T-helper 17 cell (primary cell): ENCODE measurements at regions not wholly inside any gene's neighbourhood (a gene's known extent, or its start where the extent isn't known, plus 50 kb on each side); places are given as distances from the start of the nearest gene placed in this dataset.

Source experiments
- ATAC-seq: fragments of 150-1000 bp; cut with Tn5 transposase; 2 replicates; pipeline ENCODE4 v1.10.0; 2021; ENCODE audit warnings: mild to moderate bottlenecking, moderate library complexity
- DNase-seq, 3 donors: peaks; one replicate each; pipeline versions ENCODE4 v3.0.0 to v3.0.0-alpha.2; 2020 to 2021
- H3K9me3 ChIP-seq: one replicate; pipeline ENCODE4 v1.7.0; 2013; ENCODE audit warnings: low read length, mild to moderate bottlenecking; ENCODE audit not compliant: control insufficient read depth, poor library complexity, severe bottlenecking
- H3K27ac Mint-ChIP-seq: one replicate; pipeline ENCODE4 v1.8.0; 2022; ENCODE audit warnings: mild to moderate bottlenecking, moderate library complexity, mixed read lengths
- H3K27me3 Mint-ChIP-seq: one replicate; pipeline ENCODE4 v1.8.0; 2022; ENCODE audit warnings: mixed read lengths
- H3K36me3 Mint-ChIP-seq: one replicate; pipeline ENCODE4 v1.8.0; 2022; ENCODE audit warnings: low read depth, mixed read lengths
- H3K4me1 Mint-ChIP-seq: one replicate; pipeline ENCODE4 v1.8.0; 2022; ENCODE audit warnings: mild to moderate bottlenecking, mixed read lengths
- H3K4me3 Mint-ChIP-seq: one replicate; pipeline ENCODE4 v1.8.0; 2022; ENCODE audit warnings: mild to moderate bottlenecking, moderate library complexity, mixed read lengths

DNA sequence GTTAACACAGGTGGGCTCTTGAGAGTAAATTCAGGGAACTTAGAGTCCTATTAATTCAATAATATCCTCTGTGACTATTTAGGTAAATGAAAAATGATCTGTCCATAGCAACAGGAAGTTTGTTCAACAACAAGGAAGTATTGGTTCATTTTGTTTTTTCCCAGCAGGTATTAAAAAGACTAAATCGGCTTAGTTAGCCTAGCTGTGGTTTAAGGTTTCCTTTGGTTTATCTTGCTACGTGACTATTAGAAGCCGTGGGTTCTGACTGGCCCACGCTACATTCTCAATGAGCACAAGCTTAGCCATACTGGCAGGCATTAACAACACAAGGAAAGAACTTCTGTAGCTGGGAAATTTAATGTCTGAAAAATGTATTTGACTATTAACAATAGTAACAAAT, 168.8 kb upstream of the HS3ST1 start:
- H3K9me3 ChIP-seq, result no peaks in the 10 kb centered on the region
- ATAC-seq (no peak), DNase-seq (no peak)
- Mint-ChIP-seq H3K36me3 (no peaks in the 10 kb centered on the region), H3K27me3 (peaks cover 11% of the 10 kb centered on the region), H3K4me1 (no peaks in the 10 kb centered on the region), H3K4me3 (no peak overlapping the region), H3K27ac (no peak overlapping the region)

DNA sequence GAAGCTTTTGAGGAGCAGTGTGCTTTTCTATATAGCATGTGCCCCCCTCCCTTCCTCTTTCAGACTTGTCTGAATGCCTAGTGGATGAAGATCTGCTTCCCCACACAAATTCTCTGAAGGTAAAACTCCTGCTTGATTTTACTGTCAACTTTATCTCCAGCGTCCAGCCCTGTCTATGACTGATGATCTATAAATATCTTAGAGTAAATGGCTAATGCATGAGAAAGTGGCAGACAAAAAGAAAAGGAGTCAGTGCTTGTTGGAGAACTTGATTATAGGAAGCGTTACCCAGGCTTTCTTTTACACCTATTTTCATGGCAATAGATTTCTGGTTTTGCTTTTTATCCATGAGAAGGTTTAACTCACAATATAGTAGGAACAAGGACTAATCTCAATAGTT, 168.3 kb upstream of the HS3ST1 start:
- ATAC-seq, result no peak
- H3K27me3 Mint-ChIP-seq, result peaks cover 11% of the 10 kb centered on the region
- DNase-seq, result no peak
- no peaks in the 10 kb centered on the region for H3K9me3 ChIP-seq
- no peaks in the 10 kb centered on the region for H3K36me3 Mint-ChIP-seq
- no peak overlapping the region for H3K4me3 Mint-ChIP-seq
- no peaks in the 10 kb centered on the region for H3K4me1 Mint-ChIP-seq
- no peak overlapping the region for H3K27ac Mint-ChIP-seq

DNA sequence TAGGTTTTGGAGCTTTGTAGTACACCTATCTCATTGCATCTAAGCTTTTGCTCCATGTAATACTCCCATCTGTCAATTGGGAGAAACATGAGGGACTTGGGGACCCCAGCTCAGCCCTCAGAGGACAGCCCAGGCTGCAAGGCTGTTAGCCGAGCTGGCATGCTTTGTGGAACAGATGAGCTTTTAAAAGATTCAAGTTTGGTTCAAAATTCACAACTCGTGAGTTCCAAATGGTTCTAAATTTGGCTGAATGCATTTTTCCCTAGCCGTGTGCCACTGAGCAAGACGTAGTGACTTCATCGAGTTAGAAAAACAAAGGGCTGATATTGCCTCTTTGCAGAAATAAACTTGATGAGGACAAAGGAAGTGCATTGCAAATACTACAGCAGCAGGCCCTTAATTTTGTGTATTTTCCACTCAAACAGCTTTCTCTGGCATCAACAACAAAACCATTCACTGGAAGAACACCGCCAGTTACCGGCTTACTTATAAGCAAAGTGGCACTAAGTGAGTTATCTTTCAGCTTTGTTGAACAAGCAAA, 165.0 kb upstream of the HS3ST1 start:
- Mint-ChIP-seq H3K36me3 (no peaks in the 10 kb centered on the region), H3K4me1 (no peaks in the 10 kb centered on the region), H3K27me3 (peaks cover 3% of the 10 kb centered on the region), H3K27ac (no peak overlapping the region), H3K4me3 (no peak overlapping the region)
- no peaks in the 10 kb centered on the region for H3K9me3 ChIP-seq
- ATAC-seq, result no peak
- DNase-seq, result no peak

DNA sequence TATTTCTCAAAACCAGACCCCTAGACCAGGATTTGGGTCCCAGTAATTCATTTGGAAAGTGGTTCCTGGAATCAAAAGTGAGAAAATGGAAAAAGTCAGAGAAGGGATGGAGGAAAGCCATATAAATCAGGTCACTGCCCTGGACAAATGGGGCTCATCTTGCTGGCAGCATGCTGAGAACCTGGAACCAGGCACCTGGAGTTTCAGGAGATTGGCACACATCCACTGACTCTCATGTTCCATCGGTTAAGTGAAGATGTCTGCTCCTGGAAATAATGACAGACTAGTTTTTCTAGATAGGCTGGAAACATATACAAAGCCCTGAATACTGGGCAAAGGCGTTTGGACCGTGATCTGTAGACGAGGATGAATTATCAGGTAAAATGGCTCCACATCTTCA, 163.6 kb upstream of the HS3ST1 start:
- ATAC-seq (no peak), DNase-seq (no peak)
- Mint-ChIP-seq H3K36me3 (no peaks in the 10 kb centered on the region), H3K4me3 (no peak overlapping the region), H3K27ac (no peak overlapping the region), H3K4me1 (no peaks in the 10 kb centered on the region), H3K27me3 (no peaks in the 10 kb centered on the region)
- no peaks in the 10 kb centered on the region for H3K9me3 ChIP-seq

DNA sequence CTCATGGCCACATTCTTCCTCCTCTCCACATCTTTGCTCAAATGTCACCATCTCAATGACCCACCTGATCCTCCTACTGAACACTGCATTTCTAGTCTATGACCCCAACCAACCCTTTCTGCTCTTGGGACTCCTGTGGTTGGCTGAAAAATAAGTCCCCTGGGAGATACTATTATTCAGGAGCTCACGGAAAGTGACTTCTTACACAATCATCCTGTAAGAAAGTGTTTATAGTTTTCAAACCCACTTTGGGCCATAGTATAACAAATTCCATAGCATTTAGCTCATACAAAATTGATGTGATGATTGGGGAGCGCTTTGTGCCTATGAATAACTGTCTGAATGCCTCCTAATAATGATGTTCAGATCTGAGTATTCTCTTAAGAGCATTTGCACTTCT, 161.4 kb upstream of the HS3ST1 start:
- Mint-ChIP-seq H3K27me3 (no peaks in the 10 kb centered on the region), H3K4me1 (no peaks in the 10 kb centered on the region), H3K4me3 (no peak overlapping the region), H3K27ac (no peak overlapping the region), H3K36me3 (no peaks in the 10 kb centered on the region)
- no peaks in the 10 kb centered on the region for H3K9me3 ChIP-seq
- DNase-seq (no peak), ATAC-seq (no peak)

DNA sequence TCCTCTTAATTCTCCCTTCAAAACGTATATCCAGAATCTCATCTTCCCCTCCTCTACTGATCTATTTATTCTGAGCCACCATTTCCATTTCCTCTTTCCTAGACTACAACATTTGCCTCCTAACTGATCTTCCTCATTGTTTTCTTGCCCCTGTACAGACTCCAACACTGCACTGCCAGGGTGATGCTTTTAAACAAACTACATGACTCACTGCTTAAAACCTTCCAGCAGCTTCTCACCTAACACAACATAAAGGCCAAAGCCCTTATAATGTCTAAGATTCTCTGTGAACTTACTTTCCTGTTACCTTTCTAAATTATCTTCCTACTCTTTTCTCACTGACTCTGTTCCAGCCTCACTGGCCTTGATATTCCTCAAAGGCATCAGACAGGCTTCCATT, 161.0 kb upstream of the HS3ST1 start:
- no peak overlapping the region for H3K27ac Mint-ChIP-seq
- no peak for DNase-seq

DNA sequence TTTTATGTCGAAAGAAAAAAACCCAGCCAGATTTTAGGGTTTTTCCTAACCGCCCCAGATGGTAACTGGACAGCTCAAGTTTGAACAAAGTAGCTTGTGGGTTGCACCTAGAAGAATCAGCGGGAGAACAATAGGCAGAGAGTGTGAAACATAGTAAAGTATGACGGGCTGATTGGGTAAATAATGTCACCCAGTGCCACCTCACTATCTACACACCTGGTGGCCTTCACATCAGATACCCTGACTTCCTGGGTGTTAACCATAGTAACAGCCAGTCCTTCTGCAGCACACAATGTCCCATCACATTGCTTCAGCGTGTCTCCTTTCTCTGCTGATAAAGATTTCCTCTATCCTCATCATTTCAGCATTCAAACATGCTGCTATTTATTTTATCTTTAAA, 159.1 kb upstream of the HS3ST1 start:
- Mint-ChIP-seq H3K27me3 (no peaks in the 10 kb centered on the region), H3K4me1 (no peaks in the 10 kb centered on the region), H3K36me3 (no peaks in the 10 kb centered on the region), H3K4me3 (no peak overlapping the region), H3K27ac (no peak overlapping the region)
- no peaks in the 10 kb centered on the region for H3K9me3 ChIP-seq
- ATAC-seq (no peak), DNase-seq (no peak)

More for the DNA sequence above, 161.0 kb upstream of the HS3ST1 start:
- H3K9me3 ChIP-seq, result no peaks in the 10 kb centered on the region
- ATAC-seq, result no peak
- H3K36me3 Mint-ChIP-seq, result no peaks in the 10 kb centered on the region
- H3K27me3 Mint-ChIP-seq, result no peaks in the 10 kb centered on the region
- H3K4me1 Mint-ChIP-seq, result no peaks in the 10 kb centered on the region
- no peak overlapping the region for H3K4me3 Mint-ChIP-seq

DNA sequence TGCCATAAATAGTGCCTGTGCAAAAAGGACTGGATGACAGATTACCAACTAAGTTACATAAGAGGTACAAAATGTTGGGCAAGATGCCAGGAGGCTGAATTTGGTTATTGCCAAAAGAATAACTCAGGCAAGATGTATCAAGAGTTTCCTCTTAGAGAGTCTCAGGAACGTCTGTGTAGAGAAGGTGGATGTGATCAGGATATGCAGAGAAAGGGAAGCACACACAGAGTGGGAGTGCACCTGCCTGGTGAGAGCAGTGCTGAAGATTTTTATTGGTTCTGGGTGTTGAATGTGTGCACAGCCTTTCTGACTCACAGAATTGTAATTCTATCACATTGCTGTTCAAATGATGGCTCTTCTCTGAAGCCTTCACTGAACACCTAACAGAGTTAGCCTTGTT, 156.8 kb upstream of the HS3ST1 start:
- no peaks in the 10 kb centered on the region for H3K36me3 Mint-ChIP-seq
- ATAC-seq (no peak), DNase-seq (no peak)
- no peaks in the 10 kb centered on the region for H3K4me1 Mint-ChIP-seq
- no peaks in the 10 kb centered on the region for H3K27me3 Mint-ChIP-seq
- H3K27ac Mint-ChIP-seq, result no peak overlapping the region
- H3K4me3 Mint-ChIP-seq, result no peak overlapping the region
- no peaks in the 10 kb centered on the region for H3K9me3 ChIP-seq

DNA sequence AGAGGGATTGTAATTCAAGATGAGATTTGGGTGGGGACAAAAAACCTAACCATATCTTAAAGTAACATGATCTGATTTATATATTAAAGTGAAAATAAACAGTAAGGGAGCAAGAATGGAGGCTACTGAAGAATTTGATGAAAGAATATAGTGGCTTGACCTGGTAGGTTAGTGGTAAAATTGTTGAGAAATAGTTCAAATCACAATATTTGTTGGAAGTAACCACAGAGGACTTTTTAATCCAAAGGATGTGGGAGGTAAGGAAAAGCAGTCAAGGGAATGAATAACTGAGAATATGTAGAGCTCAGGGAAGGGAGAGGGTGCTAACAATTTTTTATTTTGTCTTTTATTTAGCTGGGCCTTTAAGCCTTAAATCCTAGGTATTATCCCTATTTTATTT, 139.8 kb upstream of the HS3ST1 start:
- ATAC-seq (no peak), DNase-seq (no peak)
- H3K27me3 Mint-ChIP-seq, result no peaks in the 10 kb centered on the region
- no peak overlapping the region for H3K27ac Mint-ChIP-seq
- H3K36me3 Mint-ChIP-seq, result no peaks in the 10 kb centered on the region
- no peaks in the 10 kb centered on the region for H3K4me1 Mint-ChIP-seq
- H3K9me3 ChIP-seq, result no peaks in the 10 kb centered on the region
- no peak overlapping the region for H3K4me3 Mint-ChIP-seq

DNA sequence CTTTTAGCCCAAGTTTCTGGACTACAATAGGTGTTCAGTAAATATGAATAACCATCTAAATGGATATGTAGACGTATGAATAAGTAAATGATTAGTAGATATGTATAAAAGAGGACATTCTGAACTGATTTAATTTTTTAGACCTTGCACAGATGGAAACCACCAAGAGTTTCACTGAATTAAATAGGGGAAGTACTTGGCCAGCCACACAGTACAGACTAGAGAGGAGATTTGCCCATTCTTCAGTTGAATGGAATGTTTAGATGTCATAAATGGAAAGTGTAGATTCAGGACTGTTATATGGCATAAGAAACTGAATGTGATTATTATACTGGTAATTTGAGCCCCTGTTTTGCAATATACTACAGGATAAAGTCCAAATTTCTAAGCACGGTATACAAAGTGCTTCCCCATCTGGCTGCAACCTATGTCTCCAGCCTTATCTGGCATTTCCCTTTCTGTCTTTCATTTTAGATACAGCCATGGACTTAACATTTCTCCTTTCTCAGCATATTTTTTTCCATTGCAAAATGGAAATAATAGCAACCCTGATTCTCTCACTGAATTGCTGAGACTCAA, 137.8 kb upstream of the HS3ST1 start:
- Mint-ChIP-seq H3K27ac (no peak overlapping the region), H3K36me3 (no peaks in the 10 kb centered on the region), H3K4me3 (no peak overlapping the region), H3K4me1 (no peaks in the 10 kb centered on the region), H3K27me3 (no peaks in the 10 kb centered on the region)
- ATAC-seq (no peak), DNase-seq (no peak)
- no peaks in the 10 kb centered on the region for H3K9me3 ChIP-seq

DNA sequence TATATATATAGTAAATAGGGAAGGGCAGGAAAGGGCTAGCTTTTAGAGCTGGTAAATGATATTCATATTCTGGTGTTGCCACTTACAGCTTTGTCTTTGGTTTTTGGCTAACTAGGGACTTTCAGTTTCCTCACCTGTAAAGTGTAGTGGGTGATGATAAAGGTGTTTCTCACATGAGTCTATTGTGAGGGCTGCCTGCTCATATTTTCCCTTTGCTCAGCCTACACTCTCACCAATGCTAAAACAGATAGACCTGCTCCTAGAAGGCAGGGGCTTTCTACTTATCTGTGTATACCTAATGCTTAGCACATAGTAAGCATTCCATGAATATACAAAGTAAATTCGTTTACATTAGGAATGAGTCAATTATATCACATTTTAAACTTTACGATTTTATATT, 137.2 kb upstream of the HS3ST1 start:
- no peak for DNase-seq
- no peak overlapping the region for H3K4me3 Mint-ChIP-seq
- H3K9me3 ChIP-seq, result no peaks in the 10 kb centered on the region
- H3K36me3 Mint-ChIP-seq, result no peaks in the 10 kb centered on the region
- ATAC-seq, result no peak
- H3K27me3 Mint-ChIP-seq, result no peaks in the 10 kb centered on the region
- no peaks in the 10 kb centered on the region for H3K4me1 Mint-ChIP-seq
- no peak overlapping the region for H3K27ac Mint-ChIP-seq

DNA sequence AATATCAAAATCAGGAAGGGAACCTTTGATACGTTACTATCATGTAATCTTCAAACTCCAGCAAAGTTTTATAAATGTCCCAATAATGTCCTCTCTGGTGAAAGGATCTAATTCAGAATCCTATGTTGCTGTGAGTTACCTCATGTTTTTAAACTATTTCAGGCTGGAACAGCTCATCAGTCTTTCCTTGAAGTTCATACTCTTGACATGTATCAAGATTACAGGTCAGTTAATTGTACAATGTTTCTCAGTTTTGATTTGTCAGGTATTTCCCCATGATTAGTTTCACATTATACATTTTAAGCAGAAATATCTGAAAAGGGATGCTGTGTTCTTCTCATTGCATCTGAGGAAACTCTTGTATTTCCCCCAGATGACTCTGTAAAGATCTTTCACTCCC, 136.5 kb upstream of the HS3ST1 start:
- no peaks in the 10 kb centered on the region for H3K9me3 ChIP-seq
- no peak for ATAC-seq
- no peaks in the 10 kb centered on the region for H3K27me3 Mint-ChIP-seq
- no peak overlapping the region for H3K4me3 Mint-ChIP-seq
- no peak for DNase-seq
- no peak overlapping the region for H3K27ac Mint-ChIP-seq
- no peaks in the 10 kb centered on the region for H3K36me3 Mint-ChIP-seq
- H3K4me1 Mint-ChIP-seq, result no peaks in the 10 kb centered on the region

DNA sequence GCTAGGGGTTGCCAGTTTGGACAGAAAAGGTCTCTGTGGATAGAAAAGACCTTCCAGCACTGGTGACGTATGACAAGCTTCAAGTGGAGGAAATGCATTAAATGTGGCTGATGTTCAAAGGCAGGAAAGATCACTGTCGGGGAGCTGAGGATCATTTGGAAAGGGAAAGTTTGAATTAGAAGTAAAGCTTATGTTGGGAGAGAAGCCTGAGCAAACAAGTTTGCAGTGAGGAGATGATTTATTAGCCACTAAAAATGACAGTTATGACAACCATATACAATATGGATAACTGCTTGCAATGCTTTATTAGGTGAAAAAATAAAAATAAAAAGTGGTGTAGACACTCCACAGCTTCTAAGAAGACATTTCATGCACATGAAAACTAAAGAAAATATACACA, 135.3 kb upstream of the HS3ST1 start:
- H3K9me3 ChIP-seq, result no peaks in the 10 kb centered on the region
- Mint-ChIP-seq H3K36me3 (no peaks in the 10 kb centered on the region), H3K27me3 (no peaks in the 10 kb centered on the region), H3K4me3 (no peak overlapping the region), H3K4me1 (no peaks in the 10 kb centered on the region), H3K27ac (no peak overlapping the region)
- DNase-seq (no peak), ATAC-seq (no peak)

DNA sequence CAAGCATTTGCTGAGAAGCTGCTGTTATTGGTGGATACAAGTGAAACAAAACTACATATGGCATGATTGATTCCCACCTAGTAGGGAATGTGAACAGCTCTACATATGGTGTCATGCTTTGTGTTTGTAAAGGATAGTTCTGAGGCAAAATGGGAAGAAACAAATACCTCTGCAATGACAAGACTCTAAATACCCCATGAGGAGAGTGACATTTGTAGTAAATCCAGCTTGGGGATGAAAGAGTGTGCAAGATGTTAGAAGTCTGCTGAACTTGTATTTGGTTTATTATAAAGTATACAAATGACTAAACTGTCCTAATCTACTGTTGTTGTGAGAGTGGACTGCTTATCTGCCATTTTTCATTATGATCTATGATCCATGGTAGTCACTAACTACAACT, 120.8 kb upstream of the HS3ST1 start:
- ATAC-seq, result no peak
- Mint-ChIP-seq H3K27ac (no peak overlapping the region), H3K36me3 (no peaks in the 10 kb centered on the region), H3K4me1 (no peaks in the 10 kb centered on the region), H3K4me3 (no peak overlapping the region), H3K27me3 (peaks cover 13% of the 10 kb centered on the region)
- no peaks in the 10 kb centered on the region for H3K9me3 ChIP-seq
- DNase-seq, result no peak
